CD14-positive monocyte (primary cell): ENCODE measurements at regions not wholly inside any gene's neighbourhood (a gene's known extent, or its start where the extent isn't known, plus 50 kb on each side); places are given as distances from the start of the nearest gene placed in this dataset.

ENCODE experiments used
- DNase-seq, 3 donors: peaks; one replicate each; pipeline ENCODE4 v3.0.0-alpha.2; 2011 to 2022
- H2AFZ ChIP-seq: 2 replicates; pipeline ENCODE4 v1.6.0; 2012; ENCODE audit warnings: mild to moderate bottlenecking, low read depth, low read length, inconsistent platforms; ENCODE audit not compliant: insufficient read depth, poor library complexity, severe bottlenecking
- H3K27ac ChIP-seq, 2 donors: 1 replicate in 1 of 2; 2 replicates in 1 of 2; pipeline ENCODE4 v1.5.1; 2012 to 2013; ENCODE audit warnings: low read length in 2 of 2, control low read depth in 1 of 2, inconsistent platforms in 1 of 2, low read depth in 1 of 2, mild to moderate bottlenecking in 1 of 2
- H3K27me3 ChIP-seq, 2 donors: one replicate each; pipeline versions ENCODE4 v1.6.0 to v1.6.1; 2011 to 2013; ENCODE audit warnings: low read length in 2 of 2; ENCODE audit not compliant: control insufficient read depth in 2 of 2, insufficient read depth in 2 of 2
- H3K36me3 ChIP-seq, 2 donors: replicated peaks in 1 of 2; 1 replicate in 1 of 2; 2 replicates in 1 of 2; pipeline versions ENCODE4 v1.5.1 to v1.6.1; 2012 to 2013; ENCODE audit warnings: low read length in 2 of 2, control low read depth in 1 of 2, inconsistent platforms in 1 of 2, mild to moderate bottlenecking in 1 of 2; ENCODE audit not compliant: insufficient read depth in 2 of 2, control insufficient read depth in 1 of 2
- H3K4me1 ChIP-seq, 2 donors: 1 replicate in 1 of 2; 2 replicates in 1 of 2; pipeline versions ENCODE4 v1.5.1 to v1.6.1; 2012 to 2013; ENCODE audit warnings: low read length in 2 of 2, control low read depth in 1 of 2, inconsistent platforms in 1 of 2, mild to moderate bottlenecking in 1 of 2, moderate library complexity in 1 of 2; ENCODE audit not compliant: insufficient read depth in 2 of 2, control insufficient read depth in 1 of 2
- H3K4me2 ChIP-seq: replicated peaks from 2 replicates; pipeline ENCODE3; 2012; ENCODE audit warnings: low read length, moderate library complexity, mild to moderate bottlenecking; ENCODE audit not compliant: poor library complexity, severe bottlenecking; ENCODE audit errors: extremely low read depth
- H3K4me3 ChIP-seq, 3 experiments: fragments of 200-600 bp in 1 of 3; sonication (generic) in 1 of 3; replicated peaks in 1 of 3; 1 replicate in 2 of 3; 2 replicates in 1 of 3; pipeline ENCODE4 v1.5.1; 2011 to 2013; ENCODE audit warnings: low read length in 3 of 3, mild to moderate bottlenecking in 3 of 3, control low read depth in 2 of 3, low read depth in 2 of 3, inconsistent platforms in 1 of 3, moderate library complexity in 1 of 3
- H3K79me2 ChIP-seq: 2 replicates; pipeline ENCODE4 v1.6.0; 2012; ENCODE audit warnings: mild to moderate bottlenecking, control low read depth, inconsistent platforms, low read length, moderate library complexity; ENCODE audit not compliant: insufficient read depth
- H3K9ac ChIP-seq: 2 replicates; pipeline ENCODE4 v1.6.0; 2017; ENCODE audit warnings: low read length, mild to moderate bottlenecking; ENCODE audit not compliant: insufficient read depth, poor library complexity, severe bottlenecking
- H3K9me3 ChIP-seq, 2 donors: replicated peaks in 1 of 2; 1 replicate in 1 of 2; 2 replicates in 1 of 2; pipeline versions ENCODE4 v1.5.1 to v1.6.1; 2012 to 2013; ENCODE audit warnings: low read length in 2 of 2, control low read depth in 1 of 2; ENCODE audit not compliant: control insufficient read depth in 1 of 2, insufficient read depth in 1 of 2
- H4K20me1 ChIP-seq: 2 replicates; pipeline ENCODE4 v1.6.0; 2012; ENCODE audit warnings: mild to moderate bottlenecking, low read length, control low read depth, moderate library complexity; ENCODE audit not compliant: insufficient read depth
- H3K27ac Mint-ChIP-seq, 7 donors: one replicate each; pipeline ENCODE4 v1.8.0; 2020; ENCODE audit warnings: mild to moderate bottlenecking in 7 of 7, mixed read lengths in 7 of 7, moderate library complexity in 6 of 7, inconsistent platforms in 2 of 7
- H3K27me3 Mint-ChIP-seq, 3 donors: one replicate each; pipeline ENCODE4 v1.8.0; 2021 to 2022; ENCODE audit warnings: low read depth in 3 of 3, mild to moderate bottlenecking in 3 of 3, mixed read lengths in 3 of 3, moderate library complexity in 3 of 3, inconsistent platforms in 1 of 3
- H3K36me3 Mint-ChIP-seq, 2 donors: one replicate each; pipeline ENCODE4 v1.8.0; 2020; ENCODE audit warnings: mixed read lengths in 2 of 2, inconsistent platforms in 1 of 2, mild to moderate bottlenecking in 1 of 2
- H3K4me1 Mint-ChIP-seq: one replicate; pipeline ENCODE4 v1.8.0; 2020; ENCODE audit warnings: mild to moderate bottlenecking, mixed read lengths
- H3K4me3 Mint-ChIP-seq, 2 donors: one replicate each; pipeline ENCODE4 v1.8.0; 2020; ENCODE audit warnings: mild to moderate bottlenecking in 2 of 2, mixed read lengths in 2 of 2, moderate library complexity in 1 of 2
- H3K9me3 Mint-ChIP-seq, 7 donors: one replicate each; pipeline ENCODE4 v1.8.0; 2020 to 2022; ENCODE audit warnings: mixed read lengths in 7 of 7, mild to moderate bottlenecking in 6 of 7, moderate library complexity in 6 of 7, inconsistent platforms in 2 of 7
- WGBS: methylation state at CpG from one replicate; pipeline ENCODE4 v1.1.5; 2013; ENCODE audit warnings: missing lambda C conversion rate; ENCODE audit not compliant: insufficient coverage; 5-methylcytosine and 5-hydroxymethylcytosine counted together
- intact Hi-C, 2 donors: fragments of 100-400 bp; cut with micrococcal nuclease; formaldehyde crosslinking; loops; one replicate each; pipeline versions ENCODE4 v1.15.0 to v1.15.1; 2023
- TF ChIP-seq, protein P1 (sequence below): fragments of 200-600 bp; IDR thresholded peaks from one replicate; pipeline ENCODE4 v1.8.0; 2022; ENCODE audit warnings: antibody characterized with exemption, mild to moderate bottlenecking

DNA sequence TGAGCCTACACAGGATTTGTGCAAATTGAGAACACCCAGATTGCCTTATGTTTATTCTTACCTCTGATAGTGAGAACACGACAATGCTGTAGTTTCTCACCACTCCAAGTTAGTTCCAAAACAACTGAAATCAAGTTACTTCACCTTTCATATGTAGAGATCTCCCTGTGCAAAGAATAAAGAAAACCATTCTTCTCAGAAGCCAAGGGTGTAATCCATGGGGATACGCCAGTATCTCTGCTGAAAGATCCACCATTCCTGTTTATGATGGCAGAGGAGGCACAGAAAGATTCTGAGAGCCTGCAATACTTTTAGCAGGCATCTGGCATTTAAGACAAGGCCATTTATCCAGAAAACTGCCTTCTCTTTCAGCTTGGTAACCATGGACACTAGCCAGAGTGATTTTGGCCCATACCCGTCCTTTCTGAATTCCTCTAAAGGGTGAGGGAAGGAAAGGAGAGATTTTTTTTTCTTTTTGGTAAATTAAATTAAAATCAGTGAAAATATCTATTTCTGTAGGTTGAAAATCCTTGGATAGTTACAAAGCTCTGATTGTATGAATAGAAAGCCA is 355.4 kb upstream of the FAR2 start:
- H3K9me3 ChIP-seq: no peaks in the 10 kb centered on the region
- H3K36me3 Mint-ChIP-seq: no peaks in the 10 kb centered on the region
- no peak for DNase-seq
- no peak overlapping the region for H2AFZ ChIP-seq
- H3K4me2 ChIP-seq: no peak overlapping the region
- peaks cover 0 to 8% (median 2%) of the 10 kb centered on the region in 7 donors for H3K9me3 Mint-ChIP-seq
- 80% methylated on average over 1 of the region's 3 CpGs for WGBS
- peaks cover 7% of the 10 kb centered on the region for H3K4me1 Mint-ChIP-seq
- no peaks in the 10 kb centered on the region for H3K36me3 ChIP-seq
- no peaks in the 10 kb centered on the region for H3K27me3 ChIP-seq
- no peak overlapping the region for H3K4me3 ChIP-seq
- H3K4me1 ChIP-seq: peaks cover under 1 to 1% of the 10 kb centered on the region in 2 donors
- intact Hi-C loops: no loop called here
- no peaks in the 10 kb centered on the region for H3K79me2 ChIP-seq
- no peak overlapping the region for H3K9ac ChIP-seq
- peaks cover 2 to 7% (median 4%) of the 10 kb centered on the region in 3 donors for H3K27me3 Mint-ChIP-seq
- H4K20me1 ChIP-seq: no peaks in the 10 kb centered on the region
- no peak overlapping the region for H3K27ac Mint-ChIP-seq
- no peak overlapping the region for H3K27ac ChIP-seq
- TF ChIP-seq, protein P1, sequence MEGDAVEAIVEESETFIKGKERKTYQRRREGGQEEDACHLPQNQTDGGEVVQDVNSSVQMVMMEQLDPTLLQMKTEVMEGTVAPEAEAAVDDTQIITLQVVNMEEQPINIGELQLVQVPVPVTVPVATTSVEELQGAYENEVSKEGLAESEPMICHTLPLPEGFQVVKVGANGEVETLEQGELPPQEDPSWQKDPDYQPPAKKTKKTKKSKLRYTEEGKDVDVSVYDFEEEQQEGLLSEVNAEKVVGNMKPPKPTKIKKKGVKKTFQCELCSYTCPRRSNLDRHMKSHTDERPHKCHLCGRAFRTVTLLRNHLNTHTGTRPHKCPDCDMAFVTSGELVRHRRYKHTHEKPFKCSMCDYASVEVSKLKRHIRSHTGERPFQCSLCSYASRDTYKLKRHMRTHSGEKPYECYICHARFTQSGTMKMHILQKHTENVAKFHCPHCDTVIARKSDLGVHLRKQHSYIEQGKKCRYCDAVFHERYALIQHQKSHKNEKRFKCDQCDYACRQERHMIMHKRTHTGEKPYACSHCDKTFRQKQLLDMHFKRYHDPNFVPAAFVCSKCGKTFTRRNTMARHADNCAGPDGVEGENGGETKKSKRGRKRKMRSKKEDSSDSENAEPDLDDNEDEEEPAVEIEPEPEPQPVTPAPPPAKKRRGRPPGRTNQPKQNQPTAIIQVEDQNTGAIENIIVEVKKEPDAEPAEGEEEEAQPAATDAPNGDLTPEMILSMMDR: no peak
- H3K4me3 Mint-ChIP-seq: no peak overlapping the region

DNA sequence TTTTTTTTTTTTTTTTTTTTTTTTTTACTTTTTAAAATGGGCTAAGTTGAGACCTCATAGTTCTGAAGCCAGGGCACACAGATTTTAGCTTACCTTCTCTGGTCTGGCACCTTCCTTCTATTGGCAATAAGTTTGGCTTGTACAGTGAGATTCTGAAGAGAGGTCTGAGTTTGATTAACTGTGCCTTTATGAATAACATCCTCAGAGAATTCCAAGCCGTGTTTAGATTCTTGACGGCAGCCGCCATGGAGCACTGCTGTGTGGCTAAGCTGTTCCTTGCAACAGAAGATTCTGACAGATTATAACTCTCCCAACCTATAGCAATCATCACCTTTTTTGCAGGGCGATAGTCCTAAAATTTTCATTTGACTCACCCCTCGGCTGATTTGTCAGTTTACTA is 354.9 kb upstream of the FAR2 start:
- no peak for DNase-seq
- H3K4me2 ChIP-seq: no peak overlapping the region
- H3K4me3 Mint-ChIP-seq: no peak overlapping the region
- no peaks in the 10 kb centered on the region for H3K36me3 Mint-ChIP-seq
- peaks cover 2 to 7% (median 4%) of the 10 kb centered on the region in 3 donors for H3K27me3 Mint-ChIP-seq
- no peaks in the 10 kb centered on the region for H4K20me1 ChIP-seq
- no peak overlapping the region for H3K4me3 ChIP-seq
- WGBS: 96% methylated on average over 4 of the region's 5 CpGs
- H3K79me2 ChIP-seq: no peaks in the 10 kb centered on the region
- peaks cover 1 to 8% (median 3%) of the 10 kb centered on the region in 7 donors for H3K9me3 Mint-ChIP-seq
- H3K9me3 ChIP-seq: no peaks in the 10 kb centered on the region
- peaks cover 12% of the 10 kb centered on the region for H3K4me1 Mint-ChIP-seq
- intact Hi-C loops: no loop called here
- H3K4me1 ChIP-seq: peaks cover 6 to 7% of the 10 kb centered on the region in 2 donors
- no peak overlapping the region for H3K9ac ChIP-seq
- no peak overlapping the region for H3K27ac Mint-ChIP-seq
- no peak overlapping the region for H3K27ac ChIP-seq
- H3K27me3 ChIP-seq: no peaks in the 10 kb centered on the region
- H3K36me3 ChIP-seq: no peaks in the 10 kb centered on the region
- H2AFZ ChIP-seq: no peak overlapping the region
- TF ChIP-seq, protein P1: no peak
